H9 (cell line): ENCODE measurements at regions not wholly inside any gene's neighbourhood (a gene's known extent, or its start where the extent isn't known, plus 50 kb on each side); places are given as distances from the start of the nearest gene placed in this dataset.

Source experiments
- DNase-seq: peaks from one replicate; pipeline ENCODE4 v3.0.0-alpha.2; 2017
- H2AFZ ChIP-seq: one replicate; pipeline ENCODE4 v1.6.1; 2013; ENCODE audit warnings: mild to moderate bottlenecking, low read length, control low read depth, moderate library complexity
- H2AK5ac ChIP-seq: 2 replicates; pipeline ENCODE4 v1.6.1; 2013; ENCODE audit warnings: low read length, control low read depth, mixed read lengths; ENCODE audit not compliant: insufficient read length
- H2BK120ac ChIP-seq: one replicate; pipeline ENCODE4 v1.6.1; 2013; ENCODE audit warnings: low read depth, mild to moderate bottlenecking, low read length, control low read depth, inconsistent platforms; ENCODE audit not compliant: poor library complexity, severe bottlenecking
- H2BK12ac ChIP-seq: 2 replicates; pipeline ENCODE4 v1.6.1; 2013; ENCODE audit warnings: low read length, control low read depth, mixed read lengths, low read depth; ENCODE audit not compliant: insufficient read length
- H2BK15ac ChIP-seq: 2 replicates; pipeline ENCODE4 v1.6.1; 2013; ENCODE audit warnings: low read depth, low read length, control low read depth
- H2BK20ac ChIP-seq: one replicate; pipeline ENCODE4 v1.6.1; 2013; ENCODE audit warnings: low read depth, mild to moderate bottlenecking, low read length, control low read depth, inconsistent platforms; ENCODE audit not compliant: poor library complexity, severe bottlenecking
- H2BK5ac ChIP-seq: 2 replicates; pipeline ENCODE4 v1.6.1; 2013; ENCODE audit warnings: low read length, control low read depth, mixed read lengths; ENCODE audit not compliant: insufficient read length
- H3K14ac ChIP-seq: 2 replicates; pipeline ENCODE4 v1.6.1; 2013; ENCODE audit warnings: low read length, control low read depth; ENCODE audit not compliant: insufficient read depth
- H3K18ac ChIP-seq: 2 replicates; pipeline ENCODE4 v1.6.1; 2013; ENCODE audit warnings: low read depth, mild to moderate bottlenecking, mixed read lengths, low read length, control low read depth; ENCODE audit not compliant: insufficient read length
- H3K23ac ChIP-seq: 2 replicates; pipeline ENCODE4 v1.6.1; 2013; ENCODE audit warnings: low read length, control low read depth, mixed read lengths, low read depth; ENCODE audit not compliant: insufficient read length
- H3K23me2 ChIP-seq: 2 replicates; pipeline ENCODE4 v1.6.1; 2013; ENCODE audit warnings: low read depth, mild to moderate bottlenecking, mixed read lengths, low read length, control low read depth; ENCODE audit not compliant: insufficient read length, poor library complexity, severe bottlenecking
- H3K27ac ChIP-seq: 2 replicates; pipeline ENCODE4 v1.5.1; 2013; ENCODE audit warnings: low read length, control low read depth, mixed read lengths, low read depth; ENCODE audit not compliant: insufficient read length
- H3K27me3 ChIP-seq: 2 replicates; pipeline ENCODE4 v1.6.1; 2013; ENCODE audit warnings: low read length, control low read depth, inconsistent platforms; ENCODE audit not compliant: insufficient read depth
- H3K4ac ChIP-seq: 2 replicates; pipeline ENCODE4 v1.6.1; 2013; ENCODE audit warnings: low read depth, mild to moderate bottlenecking, control low read depth, inconsistent platforms, low read length, moderate library complexity
- H3K4me1 ChIP-seq: 2 replicates; pipeline ENCODE4 v1.6.1; 2013; ENCODE audit warnings: low read length, control low read depth, inconsistent platforms; ENCODE audit not compliant: insufficient read depth
- H3K4me2 ChIP-seq: 2 replicates; pipeline ENCODE4 v1.6.1; 2013; ENCODE audit warnings: low read length, control low read depth, mixed read lengths; ENCODE audit not compliant: insufficient read length, insufficient read depth
- H3K56ac ChIP-seq: 2 replicates; pipeline ENCODE4 v1.6.1; 2013; ENCODE audit warnings: low read depth, mild to moderate bottlenecking, mixed read lengths, low read length, control low read depth; ENCODE audit not compliant: insufficient read length
- H3K79me1 ChIP-seq: 2 replicates; pipeline ENCODE4 v1.6.1; 2013; ENCODE audit warnings: low read depth, mild to moderate bottlenecking, moderate library complexity, low read length, control low read depth, inconsistent platforms; ENCODE audit not compliant: insufficient read depth, poor library complexity, severe bottlenecking
- H3K79me2 ChIP-seq: 2 replicates; pipeline ENCODE4 v1.6.1; 2013; ENCODE audit warnings: low read length, control low read depth, inconsistent platforms; ENCODE audit not compliant: insufficient read depth
- H3K9ac ChIP-seq: 2 replicates; pipeline ENCODE4 v1.6.1; 2013; ENCODE audit warnings: low read length, control low read depth, mixed read lengths; ENCODE audit not compliant: insufficient read length; ENCODE audit errors: extremely low read depth
- H3K9me3 ChIP-seq: one replicate; pipeline ENCODE4 v1.6.1; 2013; ENCODE audit warnings: low read depth, low read length, inconsistent platforms; ENCODE audit not compliant: control insufficient read depth
- H3T11ph ChIP-seq: one replicate; pipeline ENCODE4 v1.6.1; 2013; ENCODE audit warnings: mild to moderate bottlenecking, low read length, control low read depth, inconsistent platforms
- H4K20me1 ChIP-seq: one replicate; pipeline ENCODE4 v1.6.1; 2013; ENCODE audit not compliant: control insufficient read depth, insufficient read length, insufficient read depth
- H4K5ac ChIP-seq: 2 replicates; pipeline ENCODE4 v1.6.1; 2013; ENCODE audit warnings: low read depth, mild to moderate bottlenecking, mixed read lengths, low read length, control low read depth; ENCODE audit not compliant: insufficient read length
- H4K8ac ChIP-seq: replicated peaks from 2 replicates; pipeline ENCODE4 v1.6.1; 2013; ENCODE audit warnings: low read length, control low read depth, mixed read lengths, low read depth; ENCODE audit not compliant: insufficient read length
- H4K91ac ChIP-seq: 2 replicates; pipeline ENCODE4 v1.6.1; 2013; ENCODE audit warnings: low read depth, mild to moderate bottlenecking, moderate library complexity, mixed read lengths, low read length, control low read depth; ENCODE audit not compliant: insufficient read length
- H3K27ac Mint-ChIP-seq, 3 experiments: 2 replicates in 2 of 3; 3 replicates in 1 of 3; pipeline ENCODE4 v1.8.0; 2020 to 2021; ENCODE audit warnings: mixed read lengths in 3 of 3, mild to moderate bottlenecking in 1 of 3, moderate library complexity in 1 of 3
- H3K27me3 Mint-ChIP-seq: 2 replicates; pipeline ENCODE4 v1.8.0; 2021; ENCODE audit warnings: low read depth, mild to moderate bottlenecking, moderate library complexity, mixed read lengths
- H3K36me3 Mint-ChIP-seq, 3 experiments: 2 replicates in 2 of 3; 3 replicates in 1 of 3; pipeline ENCODE4 v1.8.0; 2020 to 2021; ENCODE audit warnings: low read depth in 3 of 3, mixed read lengths in 3 of 3; ENCODE audit not compliant: insufficient read depth in 1 of 3
- H3K4me1 Mint-ChIP-seq, 2 experiments: 2 replicates each; pipeline ENCODE4 v1.8.0; 2020; ENCODE audit warnings: mixed read lengths in 2 of 2
- H3K4me3 Mint-ChIP-seq, 2 experiments: 2 replicates in 1 of 2; 3 replicates in 1 of 2; pipeline ENCODE4 v1.8.0; 2020 to 2021; ENCODE audit warnings: mild to moderate bottlenecking in 2 of 2, mixed read lengths in 2 of 2, moderate library complexity in 1 of 2
- H3K9me3 Mint-ChIP-seq, 2 experiments: 2 replicates in 1 of 2; 3 replicates in 1 of 2; pipeline ENCODE4 v1.8.0; 2020; ENCODE audit warnings: mild to moderate bottlenecking in 2 of 2, mixed read lengths in 2 of 2, moderate library complexity in 1 of 2
- CTCF ChIP-seq: fragments of 200-600 bp; sonication (generic); conservative IDR thresholded peaks from 3 replicates; pipeline ENCODE4 v1.8.0; 2021; ENCODE audit warnings: antibody characterized with exemption, mild to moderate bottlenecking
- WGBS: extraction: QIAGEN DNeasy Blood & Tissue Kit; methylation state at CpG from one replicate; pipeline ENCODE4 v1.1.7; 2013; ENCODE audit warnings: missing lambda C conversion rate, low lambda C conversion rate, mixed read lengths; ENCODE audit not compliant: insufficient read length; ENCODE audit errors: extremely low coverage; 5-methylcytosine and 5-hydroxymethylcytosine counted together

- Histone ChIP-seq H3K4me2 (no peak overlapping the region), H3K4ac (no peak overlapping the region), H4K8ac (no peak overlapping the region), H4K91ac (no peak overlapping the region), H3K23ac (no peak overlapping the region), H3K79me1 (no peaks in the 10 kb centered on the region), H3K4me1 (peaks cover 2% of the 10 kb centered on the region; the same call in 1 of the 2 replicates), H2BK12ac (no peak overlapping the region), H3K23me2 (no peaks in the 10 kb centered on the region), H2BK15ac (no peak overlapping the region), H2AFZ (no peak overlapping the region), H2BK20ac (no peak overlapping the region), H3K9me3 (no peaks in the 10 kb centered on the region), H2AK5ac (no peak overlapping the region), H3K79me2 (no peaks in the 10 kb centered on the region), H2BK120ac (no peak overlapping the region), H3T11ph (no peak overlapping the region), H3K18ac (no peak overlapping the region), H3K9ac (no peak overlapping the region), H3K56ac (no peak overlapping the region), H3K27me3 (no peaks in the 10 kb centered on the region), H3K27ac (no peak overlapping the region), H3K14ac (no peak overlapping the region), H4K20me1 (no peaks in the 10 kb centered on the region), H2BK5ac (no peak overlapping the region), H4K5ac (no peak overlapping the region)
- peaks cover 0 to 4% (median 0%) of the 10 kb centered on the region in 3 experiments; a peak in 1 of 7 replicates for H3K36me3 Mint-ChIP-seq
- peaks cover 0 to 3% of the 10 kb centered on the region in 2 experiments; a peak in 2 of 5 replicates for H3K9me3 Mint-ChIP-seq
- no CpG with 5 or more reads among the region's 1 CpG for WGBS
- peaks cover 3% of the 10 kb centered on the region; the same call in 1 of the 2 replicates for H3K27me3 Mint-ChIP-seq
- peaks cover 16 to 19% of the 10 kb centered on the region in 2 experiments for H3K4me1 Mint-ChIP-seq
- no peak overlapping the region for H3K27ac Mint-ChIP-seq
- DNase-seq: no peak
- TF ChIP-seq CTCF: no peak
- H3K4me3 Mint-ChIP-seq: no peak overlapping the region
Observed at GRCh38 chr13:75160984-75161383, 321.0 kb downstream of the TBC1D4 start.
